HL-60 (cell line): ENCODE measurements at regions not wholly inside any gene's neighbourhood (a gene's known extent, or its start where the extent isn't known, plus 50 kb on each side); places are given as distances from the start of the nearest gene placed in this dataset.
A peak's percentile ranks its signal among the peaks of the same experiment; 100 is the strongest.

Experiments used
- DNase-seq, 2 experiments: peaks; one replicate each; pipeline ENCODE4 v3.0.0-alpha.2; 2010 to 2020; ENCODE audit warnings: low read depth in 1 of 2, low spot score in 1 of 2
- H3K27ac ChIP-seq: fragments of 250-450 bp; sonication (Bioruptor Pico); replicated peaks from 2 replicates; pipeline ENCODE4 v1.5.1; 2020; ENCODE audit warnings: mild to moderate bottlenecking, moderate library complexity
- H3K27me3 ChIP-seq: fragments of 250-450 bp; sonication (Bioruptor Pico); 2 replicates; pipeline ENCODE4 v1.5.1; 2021; ENCODE audit warnings: mild to moderate bottlenecking, moderate library complexity; ENCODE audit not compliant: insufficient read depth, poor library complexity, severe bottlenecking
- H3K4me3 ChIP-seq: replicated peaks from 2 replicates; pipeline ENCODE4 v1.5.1; 2011; ENCODE audit warnings: mild to moderate bottlenecking, control low read depth, low read length; ENCODE audit not compliant: insufficient read depth
- CTCF ChIP-seq: IDR thresholded peaks from one replicate; pipeline ENCODE4 v1.5.1; 2011; ENCODE audit warnings: low read length, control low read depth, inconsistent platforms; ENCODE audit not compliant: insufficient read depth
- GABPA ChIP-seq: IDR thresholded peaks from 2 replicates; pipeline ENCODE4 v1.6.1; 2012; ENCODE audit warnings: low read depth
- POLR2AphosphoS5 ChIP-seq: IDR thresholded peaks from 2 replicates; pipeline ENCODE4 v1.6.1; 2012; ENCODE audit warnings: low read depth
- REST ChIP-seq: IDR thresholded peaks from 2 replicates; pipeline ENCODE4 v1.6.1; 2012; ENCODE audit warnings: low read depth; ENCODE audit not compliant: insufficient replicate concordance
- SPI1 ChIP-seq: IDR thresholded peaks from 2 replicates; pipeline ENCODE4 v1.6.1; 2012; ENCODE audit warnings: low read depth, mild to moderate bottlenecking, borderline replicate concordance

GRCh38 chr18:61618816-61619215, 274.0 kb downstream of the RNF152 start:
- Histone ChIP-seq H3K27ac (no peak overlapping the region), H3K4me3 (no peak overlapping the region), H3K27me3 (peaks cover 10% of the 10 kb centered on the region)
- TF ChIP-seq GABPA = no peak
- no peak for TF ChIP-seq POLR2AphosphoS5
- no peak for TF ChIP-seq SPI1
- no peak for TF ChIP-seq REST
- no peak for TF ChIP-seq CTCF
- DNase-seq = no peak

GRCh38 chr18:61616111-61616610, 276.6 kb downstream of the RNF152 start:
- H3K27ac ChIP-seq = no peak overlapping the region
- peaks cover 6% of the 10 kb centered on the region for H3K27me3 ChIP-seq
- no peak overlapping the region for H3K4me3 ChIP-seq
- DNase-seq = no peak
- no peak for TF ChIP-seq SPI1
- TF ChIP-seq GABPA = no peak
- TF ChIP-seq CTCF = no peak
- no peak for TF ChIP-seq REST
- TF ChIP-seq POLR2AphosphoS5 = no peak

- DNase-seq = peak in 1 of 2 experiments; percentile 9
Observed at GRCh38 chr18:61612517-61612916, 279.3 kb downstream of the CDH20 start.

More at GRCh38 chr18:61612517-61612916, 279.3 kb downstream of the CDH20 start:
- Histone ChIP-seq H3K27me3 (peaks cover 4% of the 10 kb centered on the region), H3K4me3 (no peak overlapping the region), H3K27ac (no peak overlapping the region)
- TF ChIP-seq POLR2AphosphoS5 (no peak), GABPA (no peak), CTCF (no peak), REST (no peak), SPI1 (no peak)
